WERI-Rb-1 (cell line): ENCODE measurements at regions not wholly inside any gene's neighbourhood (a gene's known extent, or its start where the extent isn't known, plus 50 kb on each side); places are given as distances from the start of the nearest gene placed in this dataset.

ENCODE experiments used
- DNase-seq: peaks from one replicate; pipeline ENCODE4 v3.0.0-alpha.2; 2020
- H3K27ac ChIP-seq: fragments of 250-450 bp; sonication (Bioruptor Pico); 2 replicates; pipeline ENCODE4 v1.5.1; 2020; ENCODE audit warnings: mild to moderate bottlenecking, moderate library complexity
- H3K27me3 ChIP-seq: fragments of 250-450 bp; sonication (Bioruptor Pico); 2 replicates; pipeline ENCODE4 v1.5.1; 2021; ENCODE audit warnings: mild to moderate bottlenecking, low read depth, moderate library complexity; ENCODE audit not compliant: insufficient read depth, severe bottlenecking
- H3K36me3 ChIP-seq: fragments of 250-450 bp; sonication (Bioruptor Pico); 2 replicates; pipeline ENCODE4 v1.5.1; 2020; ENCODE audit warnings: mild to moderate bottlenecking, moderate library complexity
- H3K4me3 ChIP-seq: 2 replicates; pipeline ENCODE4 v1.5.1; 2011; ENCODE audit warnings: low read depth, mild to moderate bottlenecking, control low read depth, low read length
- H3K9me3 ChIP-seq: fragments of 250-450 bp; sonication (Bioruptor Pico); 2 replicates; pipeline ENCODE4 v1.5.1; 2021; ENCODE audit warnings: mild to moderate bottlenecking, moderate library complexity; ENCODE audit not compliant: severe bottlenecking
- CTCF ChIP-seq: IDR thresholded peaks from 2 replicates; pipeline ENCODE4 v1.5.1; 2011; ENCODE audit warnings: low read depth, mild to moderate bottlenecking, control low read depth, inconsistent platforms, low read length

- Histone ChIP-seq H3K27me3 (no peaks in the 10 kb centered on the region), H3K4me3 (no peak overlapping the region), H3K9me3 (no peaks in the 10 kb centered on the region), H3K36me3 (no peaks in the 10 kb centered on the region), H3K27ac (no peak overlapping the region; the same call in 1 of the 2 replicates)
- TF ChIP-seq CTCF = no peak
- DNase-seq = no peak
Measured at GRCh38 chr16:66263973-66264310, 102.5 kb upstream of the CDH5 start.

DNA sequence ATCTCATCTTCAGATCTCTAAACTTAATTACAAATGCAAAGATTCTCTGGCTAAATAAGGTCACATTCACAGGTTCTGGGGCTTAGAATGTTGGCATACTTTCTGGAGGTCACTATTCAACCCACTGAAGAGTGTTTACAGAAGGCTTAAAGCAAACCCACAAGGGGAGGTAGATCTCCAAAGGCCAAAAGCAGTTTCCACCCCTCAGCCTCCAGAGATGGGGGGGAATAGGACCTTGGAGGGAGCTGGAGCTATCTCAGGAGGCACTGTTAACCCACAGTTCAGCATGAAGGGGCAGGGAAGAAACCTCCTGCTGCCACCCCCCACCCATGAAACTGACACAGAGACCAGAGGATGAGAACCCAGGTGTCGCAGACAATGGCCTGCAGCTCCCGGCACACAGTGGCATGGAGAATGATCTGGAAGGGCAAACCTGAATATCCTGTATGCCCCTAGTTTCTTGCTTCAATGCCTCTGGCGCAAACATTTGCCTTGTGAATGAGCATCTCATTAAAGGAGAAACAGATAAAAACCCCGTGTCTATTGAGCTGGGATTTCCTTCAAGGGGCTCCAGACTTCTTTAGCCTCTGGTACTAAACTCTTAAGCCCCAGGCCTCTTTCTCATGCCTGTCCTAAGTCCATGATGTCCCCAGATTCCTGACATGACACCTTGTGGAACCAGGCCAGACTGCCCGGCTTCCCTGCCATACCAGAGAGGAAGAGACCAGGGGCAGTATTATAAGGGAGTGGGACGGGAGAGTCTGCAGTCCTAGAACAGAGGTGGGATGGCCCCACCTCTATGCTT is 103.1 kb upstream of the CDH5 start:
- no peaks in the 10 kb centered on the region for H3K27me3 ChIP-seq
- no peaks in the 10 kb centered on the region for H3K36me3 ChIP-seq
- no peak overlapping the region for H3K4me3 ChIP-seq
- peak; percentile 69 for DNase-seq
- peak overlapping the region; percentile 42 for H3K27ac ChIP-seq
- no peak for TF ChIP-seq CTCF
- H3K9me3 ChIP-seq = no peaks in the 10 kb centered on the region

DNA sequence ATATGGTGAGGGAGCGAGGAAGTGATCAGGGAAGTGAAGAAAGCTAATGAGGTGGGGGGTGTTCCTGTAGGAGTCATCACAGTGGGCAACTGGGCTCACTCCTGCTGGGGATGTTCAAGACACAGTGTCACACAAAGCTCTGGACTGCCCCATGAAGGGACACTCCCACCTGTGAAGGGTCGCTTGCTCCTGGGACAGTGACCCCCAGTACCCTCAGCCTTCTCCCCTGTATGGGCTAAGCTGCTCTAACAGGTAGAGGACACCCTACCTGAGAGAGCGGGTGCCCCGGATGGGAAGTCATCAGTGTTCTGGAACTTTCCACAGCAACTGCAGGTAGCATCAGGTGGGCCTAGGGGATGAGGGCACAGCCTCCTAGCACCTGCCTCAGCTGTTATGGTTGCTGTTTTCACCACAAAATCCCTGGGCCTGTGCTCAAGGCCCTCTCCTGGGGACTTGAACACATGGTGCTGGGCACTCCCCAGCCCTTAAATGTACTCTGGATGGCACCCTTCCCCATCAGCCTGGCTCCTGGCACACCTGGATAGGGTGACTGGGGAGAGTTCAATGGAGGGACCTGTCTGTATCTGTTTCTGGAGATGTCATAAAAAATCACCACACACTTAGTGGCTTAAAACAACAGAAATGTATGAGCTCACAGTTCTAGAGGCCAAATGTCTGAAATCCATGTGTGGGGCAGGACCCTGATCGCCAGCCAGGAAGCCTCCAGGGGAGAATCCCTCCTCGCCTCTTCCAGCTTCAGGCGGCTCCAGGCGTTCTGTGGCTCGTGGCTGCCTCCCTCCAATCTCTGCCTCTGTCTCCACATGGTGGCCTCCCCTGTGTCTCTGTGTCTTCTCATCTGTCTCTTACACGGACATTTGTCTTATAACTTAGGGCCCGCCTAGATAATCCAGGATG is 104.0 kb upstream of the CDH5 start:
- no peaks in the 10 kb centered on the region for H3K9me3 ChIP-seq
- peak; percentile 82 for DNase-seq
- peak overlapping the region; percentile 26; the same call in 1 of the 2 replicates for H3K27ac ChIP-seq
- no peaks in the 10 kb centered on the region for H3K36me3 ChIP-seq
- H3K27me3 ChIP-seq = no peaks in the 10 kb centered on the region
- 0 out of 2 replicates have a peak, but pooled peaks have one; percentile 2 for TF ChIP-seq CTCF
- no peak overlapping the region for H3K4me3 ChIP-seq

- no peaks in the 10 kb centered on the region for H3K27me3 ChIP-seq
- no peak overlapping the region for H3K4me3 ChIP-seq
- DNase-seq = no peak
- TF ChIP-seq CTCF = no peak
- no peaks in the 10 kb centered on the region for H3K9me3 ChIP-seq
- H3K27ac ChIP-seq = no peak overlapping the region
- no peaks in the 10 kb centered on the region for H3K36me3 ChIP-seq
Measured at GRCh38 chr16:66261826-66262225, 104.7 kb upstream of the CDH5 start.

- H3K27ac ChIP-seq = no peak overlapping the region
- H3K27me3 ChIP-seq = no peaks in the 10 kb centered on the region
- peak; percentile 44 for DNase-seq
Measured at GRCh38 chr16:66260522-66261254, 105.8 kb upstream of the CDH5 start.

More at GRCh38 chr16:66260522-66261254, 105.8 kb upstream of the CDH5 start:
- Histone ChIP-seq H3K4me3 (no peak overlapping the region), H3K36me3 (no peaks in the 10 kb centered on the region), H3K9me3 (no peaks in the 10 kb centered on the region)
- 0 out of 2 replicates have a peak, but pooled peaks have one; percentile 6 for TF ChIP-seq CTCF
